GM19372 (cell line): ENCODE measurements at regions not wholly inside any gene's neighbourhood (a gene's known extent, or its start where the extent isn't known, plus 50 kb on each side); places are given as distances from the start of the nearest gene placed in this dataset.

Experiments
- ATAC-seq: cut with Tn5 transposase; IDR thresholded peaks from one replicate; pipeline ENCODE4 v1.9.1; 2021; ENCODE audit warnings: mild to moderate bottlenecking, low read depth, moderate library complexity; ENCODE audit not compliant: unreplicated experiment

- ATAC-seq, result no peak
Measured at GRCh38 chr1:93749487-93749886, 67.8 kb upstream of the BCAR3 start.

- ATAC-seq, result no peak
Measured at GRCh38 chr1:93746021-93746812, 64.6 kb upstream of the BCAR3 start.

- no peak for ATAC-seq
Measured at GRCh38 chr1:93744299-93744988, 62.8 kb upstream of the BCAR3 start.

- ATAC-seq, result no peak
Measured at GRCh38 chr1:93743465-93743864, 61.8 kb upstream of the BCAR3 start.

- ATAC-seq, result no peak
Measured at GRCh38 chr1:93740601-93741031, 59.0 kb upstream of the BCAR3 start.

- no peak for ATAC-seq
Measured at GRCh38 chr1:93740157-93740556, 58.5 kb upstream of the BCAR3 start.

GRCh38 chr1:93739472-93739871 is 57.8 kb upstream of the BCAR3 start:
- no peak for ATAC-seq

GRCh38 chr1:93738926-93739325 is 57.3 kb upstream of the BCAR3 start:
- no peak for ATAC-seq

- no peak for ATAC-seq
Measured at GRCh38 chr1:93738075-93738622, 56.5 kb upstream of the BCAR3 start.

GRCh38 chr1:93735722-93736121 is 54.1 kb upstream of the BCAR3 start:
- no peak for ATAC-seq

- no peak for ATAC-seq
Measured at GRCh38 chr1:93734999-93735398, 53.4 kb upstream of the BCAR3 start.

- no peak for ATAC-seq
Measured at GRCh38 chr1:93733340-93733739, 51.7 kb upstream of the BCAR3 start.

- no peak for ATAC-seq
Measured at GRCh38 chr1:93732514-93732913, 50.9 kb upstream of the BCAR3 start.
